ENCODE measurements at regions not wholly inside any gene's neighbourhood (a gene's known extent, or its start where the extent isn't known, plus 50 kb on each side); places are given as distances from the start of the nearest gene placed in this dataset.

GRCh38 chr6:120675886-120676285, 658.4 kb downstream of the TBC1D32 start:
- Histone ChIP-seq H3K9me3 (ENCODE audit: low read length) (no peaks in the 10 kb centered on the region), H3K27me3 (ENCODE audit: insufficient read depth, low read depth, low read length) (no peaks in the 10 kb centered on the region), H4K20me1 (ENCODE audit: insufficient read depth) (no peaks in the 10 kb centered on the region), H2AFZ (ENCODE audit: low read depth, low read length) (no peak overlapping the region), H3K27ac (ENCODE audit: low read length) (no peak overlapping the region), H3F3A (ENCODE audit: insufficient read depth, low read length, poor library complexity, severe bottlenecking) (no peaks in the 10 kb centered on the region), H3K79me2 (replicated peaks; ENCODE audit: insufficient read depth, low read length) (no peaks in the 10 kb centered on the region), H3K4me2 (ENCODE audit: low read length) (no peak overlapping the region), H3K9ac (ENCODE audit: low read length) (no peak overlapping the region), H3K36me3 (ENCODE audit: insufficient read depth, low read length) (no peaks in the 10 kb centered on the region), H3K4me3 (ENCODE audit: low read length) (no peak overlapping the region), H3K9me2 (ENCODE audit: insufficient read depth, low read length) (no peaks in the 10 kb centered on the region)
- TF ChIP-seq TAF1 (IDR thresholded peaks at IDR 0.05; ENCODE audit: low read depth) (no peak), EZH2 (IDR thresholded peaks at IDR 0.05; ENCODE audit: borderline replicate concordance, insufficient read depth, low read length, poor library complexity, severe bottlenecking) (no peak), POLR2AphosphoS5 (IDR thresholded peaks at IDR 0.05) (no peak), MXI1 (conservative IDR thresholded peaks at IDR 0.05; ENCODE audit: poor library complexity, severe bottlenecking) (no peak), SMC3 (conservative IDR thresholded peaks at IDR 0.05; ENCODE audit: poor library complexity) (no peak), EP300 (conservative IDR thresholded peaks at IDR 0.05; ENCODE audit: poor library complexity, severe bottlenecking) (no peak), CTCF (IDR thresholded peaks at IDR 0.05; ENCODE audit: poor library complexity, severe bottlenecking) (no peak), RAD21 (conservative IDR thresholded peaks at IDR 0.05) (no peak)

GRCh38 chr6:120671519-120671918, 662.8 kb downstream of the TBC1D32 start:
- H3K4me2 ChIP-seq (ENCODE audit: low read length), result no peak overlapping the region
- no peaks in the 10 kb centered on the region for H3K36me3 ChIP-seq (ENCODE audit: insufficient read depth, low read length)
- no peaks in the 10 kb centered on the region for H3K9me2 ChIP-seq (ENCODE audit: insufficient read depth, low read length)
- H2AFZ ChIP-seq (ENCODE audit: low read depth, low read length), result no peak overlapping the region
- H3K27me3 ChIP-seq (ENCODE audit: insufficient read depth, low read depth, low read length), result no peaks in the 10 kb centered on the region
- no peak overlapping the region for H3K27ac ChIP-seq (ENCODE audit: low read length)
- no peaks in the 10 kb centered on the region for H3K79me2 ChIP-seq (replicated peaks; ENCODE audit: insufficient read depth, low read length)
- no peak overlapping the region for H3K4me3 ChIP-seq (ENCODE audit: low read length)
- no peak for TF ChIP-seq EP300 (conservative IDR thresholded peaks at IDR 0.05; ENCODE audit: poor library complexity, severe bottlenecking)
- no peak for TF ChIP-seq TAF1 (IDR thresholded peaks at IDR 0.05; ENCODE audit: low read depth)
- no peak for TF ChIP-seq POLR2AphosphoS5 (IDR thresholded peaks at IDR 0.05)
- TF ChIP-seq MXI1 (conservative IDR thresholded peaks at IDR 0.05; ENCODE audit: poor library complexity, severe bottlenecking), result no peak
- TF ChIP-seq RAD21 (conservative IDR thresholded peaks at IDR 0.05), result no peak
- peak; percentile 11 for TF ChIP-seq CTCF (IDR thresholded peaks at IDR 0.05; ENCODE audit: poor library complexity, severe bottlenecking)
- no peak for TF ChIP-seq SMC3 (conservative IDR thresholded peaks at IDR 0.05; ENCODE audit: poor library complexity)
- TF ChIP-seq REST (IDR thresholded peaks at IDR 0.05; ENCODE audit: borderline replicate concordance), result no peak
- TF ChIP-seq EZH2 (IDR thresholded peaks at IDR 0.05; ENCODE audit: borderline replicate concordance, insufficient read depth, low read length, poor library complexity, severe bottlenecking), result no peak
- no peak overlapping the region for H3K9ac ChIP-seq (ENCODE audit: low read length)
- no peaks in the 10 kb centered on the region for H3K9me3 ChIP-seq (ENCODE audit: low read length)
- H3F3A ChIP-seq (ENCODE audit: insufficient read depth, low read length, poor library complexity, severe bottlenecking), result no peaks in the 10 kb centered on the region
- no peaks in the 10 kb centered on the region for H4K20me1 ChIP-seq (ENCODE audit: insufficient read depth)

Measured in neural cell (in vitro differentiated cells).